ENCODE measurements at regions not wholly inside any gene's neighbourhood (a gene's known extent, or its start where the extent isn't known, plus 50 kb on each side); places are given as distances from the start of the nearest gene placed in this dataset.

GRCh38 chr9:135369412-135369990 is 110.1 kb upstream of the PPP1R26 start:
- Histone ChIP-seq H3K27me3 (peaks cover 75% of the 10 kb centered on the region), H3K4me3 (no peak overlapping the region), H3K9me3 (no peaks in the 10 kb centered on the region), H3K27ac (no peak overlapping the region), H3K4me1 (no peaks in the 10 kb centered on the region), H3K36me3 (no peaks in the 10 kb centered on the region)
- TF ChIP-seq POLR2A (IDR thresholded peaks at IDR 0.05): no peak
- TF ChIP-seq EP300 (IDR thresholded peaks at IDR 0.05): no peak
- TF ChIP-seq POLR2AphosphoS5 (IDR thresholded peaks at IDR 0.05): no peak
- no peak for TF ChIP-seq CTCF (IDR thresholded peaks at IDR 0.05)
- ATAC-seq: no peak
- WGBS, 2 donors (ENCODE audit: low coverage in 1 of 2): 40% methylated on average over 1 of the region's 2 CpGs; no CpG with 5 or more reads in 1 of the 2 donors

- Histone ChIP-seq H3K27ac (no peak overlapping the region), H3K27me3 (peaks cover 82% of the 10 kb centered on the region), H3K4me1 (no peaks in the 10 kb centered on the region), H3K36me3 (no peaks in the 10 kb centered on the region), H3K9me3 (no peaks in the 10 kb centered on the region), H3K4me3 (no peak overlapping the region)
- ATAC-seq: no peak
- WGBS, 2 donors (ENCODE audit: low coverage in 1 of 2): 79% methylated on average over 6 of the region's 33 CpGs; no CpG with 5 or more reads in 1 of the 2 donors
- no peak for TF ChIP-seq POLR2A (IDR thresholded peaks at IDR 0.05)
Observed at GRCh38 chr9:135370411-135371375, 108.9 kb upstream of the PPP1R26 start.

- H3K27me3 ChIP-seq: peaks cover 82% of the 10 kb centered on the region
Observed at GRCh38 chr9:135371535-135371934, 108.0 kb upstream of the PPP1R26 start.

GRCh38 chr9:135372036-135372435 is 107.5 kb upstream of the PPP1R26 start:
- WGBS, 2 donors (ENCODE audit: low coverage in 1 of 2): 40 to 55% methylated on average over 1 to 5 of the region's 16 CpGs

More at GRCh38 chr9:135371535-135371934, 108.0 kb upstream of the PPP1R26 start:
- Histone ChIP-seq H3K9me3 (no peaks in the 10 kb centered on the region), H3K4me3 (no peak overlapping the region), H3K4me1 (no peaks in the 10 kb centered on the region), H3K36me3 (no peaks in the 10 kb centered on the region), H3K27ac (no peak overlapping the region)
- 88% methylated on average over 5 of the region's 12 CpGs; no CpG with 5 or more reads in 1 of the 2 donors for WGBS, 2 donors (ENCODE audit: low coverage in 1 of 2)
- no peak for ATAC-seq
- TF ChIP-seq EP300 (IDR thresholded peaks at IDR 0.05): no peak
- TF ChIP-seq CTCF (IDR thresholded peaks at IDR 0.05): no peak
- TF ChIP-seq POLR2AphosphoS5 (IDR thresholded peaks at IDR 0.05): no peak
- TF ChIP-seq POLR2A (IDR thresholded peaks at IDR 0.05): no peak

More at GRCh38 chr9:135372036-135372435, 107.5 kb upstream of the PPP1R26 start:
- Histone ChIP-seq H3K9me3 (no peaks in the 10 kb centered on the region), H3K4me1 (no peaks in the 10 kb centered on the region), H3K27me3 (peaks cover 81% of the 10 kb centered on the region), H3K4me3 (no peak overlapping the region), H3K36me3 (no peaks in the 10 kb centered on the region), H3K27ac (no peak overlapping the region)
- ATAC-seq: no peak
- TF ChIP-seq CTCF (IDR thresholded peaks at IDR 0.05) (no peak), POLR2A (IDR thresholded peaks at IDR 0.05) (no peak), EP300 (IDR thresholded peaks at IDR 0.05) (no peak), POLR2AphosphoS5 (IDR thresholded peaks at IDR 0.05) (no peak)
